SK-N-SH (cell line): ENCODE measurements at regions not wholly inside any gene's neighbourhood (a gene's known extent, or its start where the extent isn't known, plus 50 kb on each side); places are given as distances from the start of the nearest gene placed in this dataset.

Experiments
- CTCF ChIA-PET: fragments of 300-600, 350-600 bp; formaldehyde crosslinking; extraction: SDS; loops from one replicate; lab custom pipeline; 2021; lab: Yijun Ruan, JAX
- POLR2A ChIA-PET: fragments of 350-600 bp; sonication (Branson Sonifier 250); formaldehyde crosslinking; extraction: SDS; loops from one replicate; lab custom pipeline; 2020; ENCODE audit warnings: antibody characterized with exemption, inconsistent platforms; lab: Yijun Ruan, JAX
- DNase-seq: peaks from one replicate; pipeline ENCODE4 v3.0.0; 2012
- H2AFZ ChIP-seq: fragments of 200-600 bp; sonication (generic); 2 replicates; pipeline ENCODE4 v1.8.1; 2016; ENCODE audit warnings: antibody characterized with exemption, mild to moderate bottlenecking, low read depth
- H3F3A ChIP-seq: fragments of 200-600 bp; sonication (generic); replicated peaks from 2 replicates; pipeline ENCODE3; 2016; ENCODE audit warnings: antibody characterized with exemption, mild to moderate bottlenecking; ENCODE audit not compliant: insufficient read depth
- H3K27ac ChIP-seq, 2 experiments: fragments of 200-500 bp in 1 of 2; fragments of 200-600 bp in 1 of 2; sonication (Bioruptor generic) in 1 of 2; sonication (generic), shearing (Covaris generic) in 1 of 2; 2 replicates each; pipeline versions ENCODE4 v1.5.1 to v1.6.1; 2014 to 2016; ENCODE audit warnings: low read depth in 2 of 2, inconsistent platforms in 1 of 2, low read length in 1 of 2, mild to moderate bottlenecking in 1 of 2, mixed read lengths in 1 of 2
- H3K27me3 ChIP-seq: fragments of 200-600 bp; sonication (generic), shearing (Covaris generic); 2 replicates; pipeline ENCODE4 v1.6.1; 2016; ENCODE audit warnings: mixed run types; ENCODE audit not compliant: insufficient read depth
- H3K36me3 ChIP-seq, 2 experiments: fragments of 200-500 bp in 1 of 2; fragments of 200-600 bp in 1 of 2; sonication (Bioruptor generic) in 1 of 2; sonication (generic) in 1 of 2; replicated peaks in 1 of 2; 2 replicates each; pipeline versions ENCODE3 to v1.5.1; 2014 to 2016; ENCODE audit warnings: low read length in 1 of 2, mild to moderate bottlenecking in 1 of 2; ENCODE audit not compliant: insufficient read depth in 2 of 2, control insufficient read depth in 1 of 2
- H3K4me1 ChIP-seq, 2 experiments: fragments of 200-500 bp in 1 of 2; fragments of 200-600 bp in 1 of 2; sonication (Bioruptor generic) in 1 of 2; sonication (generic), shearing (Covaris generic) in 1 of 2; 2 replicates each; pipeline versions ENCODE4 v1.5.1 to v1.6.1; 2014 to 2016; ENCODE audit warnings: low read depth in 1 of 2, low read length in 1 of 2, mixed run types in 1 of 2; ENCODE audit not compliant: insufficient read depth in 2 of 2, control insufficient read depth in 1 of 2
- H3K4me2 ChIP-seq: fragments of 200-600 bp; sonication (generic), shearing (Covaris generic); 2 replicates; pipeline ENCODE4 v1.6.1; 2017; ENCODE audit warnings: mixed run types
- H3K4me3 ChIP-seq, 2 experiments: fragments of 200-500 bp in 1 of 2; fragments of 200-600 bp in 1 of 2; sonication (Bioruptor generic) in 1 of 2; sonication (generic), shearing (Covaris generic) in 1 of 2; 2 replicates each; pipeline versions ENCODE4 v1.5.1 to v1.8.1; 2014 to 2016; ENCODE audit warnings: low read depth in 2 of 2, inconsistent platforms in 1 of 2, low read length in 1 of 2, mild to moderate bottlenecking in 1 of 2, mixed read lengths in 1 of 2, moderate library complexity in 1 of 2
- H3K79me2 ChIP-seq: fragments of 200-600 bp; sonication (generic); 2 replicates; pipeline ENCODE4 v1.8.1; 2017; ENCODE audit warnings: mild to moderate bottlenecking; ENCODE audit not compliant: insufficient read depth
- H3K9ac ChIP-seq: fragments of 200-600 bp; sonication (generic); 2 replicates; pipeline ENCODE4 v1.6.1; 2017; ENCODE audit warnings: mixed run types
- H3K9me2 ChIP-seq: fragments of 200-600 bp; sonication (generic); 2 replicates; pipeline ENCODE4 v1.6.1; 2017; ENCODE audit warnings: mixed run types
- H3K9me3 ChIP-seq: fragments of 200-600 bp; sonication (generic); 2 replicates; pipeline ENCODE4 v1.6.1; 2017; ENCODE audit warnings: mixed run types, mild to moderate bottlenecking, moderate library complexity
- H4K20me1 ChIP-seq: fragments of 200-600 bp; sonication (generic); 2 replicates; pipeline ENCODE4 v1.6.1; 2017; ENCODE audit warnings: mild to moderate bottlenecking, mixed run types; ENCODE audit not compliant: insufficient read depth
- CHD2 ChIP-seq: fragments of 150-350 bp; IDR thresholded peaks from 2 replicates; pipeline ENCODE4 v1.6.1; 2018; ENCODE audit warnings: low read length; ENCODE audit not compliant: partially characterized antibody
- ELF1 ChIP-seq: IDR thresholded peaks from 2 replicates; pipeline ENCODE4 v1.4.0; 2012
- EZH2phosphoT487 ChIP-seq: fragments of 200-600 bp; sonication (generic); IDR thresholded peaks from 2 replicates; pipeline ENCODE4 v1.6.1; 2017; ENCODE audit warnings: low read depth, mixed run types, mild to moderate bottlenecking, antibody characterized with exemption, moderate library complexity, borderline replicate concordance
- FOXJ3 ChIP-seq: sonication (generic); formaldehyde crosslinking; IDR thresholded peaks from 2 replicates; pipeline ENCODE4 v1.5.1; 2020; ENCODE audit warnings: mild to moderate bottlenecking, missing genetic modification reagents
- FOXM1 ChIP-seq: IDR thresholded peaks from 2 replicates; pipeline ENCODE4 v1.4.0; 2012; ENCODE audit warnings: low read depth, mild to moderate bottlenecking
- GABPA ChIP-seq: IDR thresholded peaks from 2 replicates; pipeline ENCODE4 v1.4.0; 2012; ENCODE audit warnings: low read depth, mild to moderate bottlenecking
- GATA2 ChIP-seq: sonication (generic); formaldehyde crosslinking; IDR thresholded peaks from 2 replicates; pipeline ENCODE4 v1.5.0; 2020; ENCODE audit warnings: mild to moderate bottlenecking, missing genetic modification reagents
- JUND ChIP-seq: IDR thresholded peaks from 2 replicates; pipeline ENCODE4 v1.4.0; 2012
- MEF2A ChIP-seq: IDR thresholded peaks from 2 replicates; pipeline ENCODE4 v1.4.0; 2012; ENCODE audit warnings: low read depth, borderline replicate concordance
- NFIC ChIP-seq: IDR thresholded peaks from 2 replicates; pipeline ENCODE4 v1.4.0; 2012; ENCODE audit warnings: borderline replicate concordance
- NRF1 ChIP-seq: IDR thresholded peaks from 2 replicates; pipeline ENCODE4 v1.6.1; 2012; ENCODE audit warnings: low read depth, mild to moderate bottlenecking, low read length
- PBX3 ChIP-seq: IDR thresholded peaks from 2 replicates; pipeline ENCODE4; 2012
- RCOR1 ChIP-seq: fragments of 150-350 bp; IDR thresholded peaks from 2 replicates; pipeline ENCODE4 v1.6.1; 2017; ENCODE audit warnings: antibody characterized with exemption, low read length
- RXRA ChIP-seq: IDR thresholded peaks from 2 replicates; pipeline ENCODE4 v1.4.0; 2012; ENCODE audit warnings: low read depth, mild to moderate bottlenecking, borderline replicate concordance
- SMC3 ChIP-seq: IDR thresholded peaks from 2 replicates; pipeline ENCODE4 v1.6.1; 2012; ENCODE audit warnings: low read depth, low read length, improper control_type of control experiment
- TCF12 ChIP-seq: IDR thresholded peaks from 2 replicates; pipeline ENCODE4 v1.4.0; 2012
- TEAD4 ChIP-seq: IDR thresholded peaks from 2 replicates; pipeline ENCODE4 v1.4.0; 2012; ENCODE audit warnings: mild to moderate bottlenecking, borderline replicate concordance; ENCODE audit not compliant: insufficient read depth
- WGBS: methylation state at CpG from one replicate; pipeline ENCODE4 v1.1.6; 2017; ENCODE audit warnings: low lambda C conversion rate; 5-methylcytosine and 5-hydroxymethylcytosine counted together
- TF ChIP-seq, protein P1 (sequence below): IDR thresholded peaks from 2 replicates; pipeline ENCODE4 v1.6.1; 2012; ENCODE audit warnings: mild to moderate bottlenecking, low read depth, low read length, moderate library complexity
- TF ChIP-seq, protein P2 (sequence below): IDR thresholded peaks from 2 replicates; pipeline ENCODE4 v1.4.0; 2012; ENCODE audit warnings: low read depth
- TF ChIP-seq, protein P3 (sequence below): fragments of 150-350 bp; IDR thresholded peaks from 2 replicates; pipeline ENCODE4 v1.6.1; 2017; ENCODE audit warnings: antibody characterized with exemption, low read length, low read depth, borderline replicate concordance

GRCh38 chrX:147179625-147180024, 365.1 kb upstream of the CXorf51A start:
- H3K9ac ChIP-seq: no peak overlapping the region
- H3F3A ChIP-seq: no peaks in the 10 kb centered on the region
- H3K79me2 ChIP-seq: no peaks in the 10 kb centered on the region
- no peak overlapping the region for H3K4me2 ChIP-seq
- H3K27ac ChIP-seq: no peak overlapping the region
- H2AFZ ChIP-seq: no peak overlapping the region
- CTCF ChIA-PET: interaction anchor here (0.6 kb wide), 1 partner anchor 39 kb away, joined by 4 read pairs; no protein-coding TSS in a partner anchor
- no peaks in the 10 kb centered on the region for H3K9me3 ChIP-seq
- no peaks in the 10 kb centered on the region for H3K9me2 ChIP-seq
- no peaks in the 10 kb centered on the region for H3K27me3 ChIP-seq
- POLR2A ChIA-PET: no interaction called here
- 0% methylated on average over 2 of the region's 2 CpGs for WGBS
- no peaks in the 10 kb centered on the region for H3K4me1 ChIP-seq
- H3K4me3 ChIP-seq: no peak overlapping the region
- no peaks in the 10 kb centered on the region for H3K36me3 ChIP-seq
- no peak for DNase-seq
- no peak for TF ChIP-seq NRF1
- no peak for TF ChIP-seq TCF12
- TF ChIP-seq ELF1: no peak
- TF ChIP-seq RXRA: no peak
- TF ChIP-seq PBX3: no peak
- TF ChIP-seq, protein P1, sequence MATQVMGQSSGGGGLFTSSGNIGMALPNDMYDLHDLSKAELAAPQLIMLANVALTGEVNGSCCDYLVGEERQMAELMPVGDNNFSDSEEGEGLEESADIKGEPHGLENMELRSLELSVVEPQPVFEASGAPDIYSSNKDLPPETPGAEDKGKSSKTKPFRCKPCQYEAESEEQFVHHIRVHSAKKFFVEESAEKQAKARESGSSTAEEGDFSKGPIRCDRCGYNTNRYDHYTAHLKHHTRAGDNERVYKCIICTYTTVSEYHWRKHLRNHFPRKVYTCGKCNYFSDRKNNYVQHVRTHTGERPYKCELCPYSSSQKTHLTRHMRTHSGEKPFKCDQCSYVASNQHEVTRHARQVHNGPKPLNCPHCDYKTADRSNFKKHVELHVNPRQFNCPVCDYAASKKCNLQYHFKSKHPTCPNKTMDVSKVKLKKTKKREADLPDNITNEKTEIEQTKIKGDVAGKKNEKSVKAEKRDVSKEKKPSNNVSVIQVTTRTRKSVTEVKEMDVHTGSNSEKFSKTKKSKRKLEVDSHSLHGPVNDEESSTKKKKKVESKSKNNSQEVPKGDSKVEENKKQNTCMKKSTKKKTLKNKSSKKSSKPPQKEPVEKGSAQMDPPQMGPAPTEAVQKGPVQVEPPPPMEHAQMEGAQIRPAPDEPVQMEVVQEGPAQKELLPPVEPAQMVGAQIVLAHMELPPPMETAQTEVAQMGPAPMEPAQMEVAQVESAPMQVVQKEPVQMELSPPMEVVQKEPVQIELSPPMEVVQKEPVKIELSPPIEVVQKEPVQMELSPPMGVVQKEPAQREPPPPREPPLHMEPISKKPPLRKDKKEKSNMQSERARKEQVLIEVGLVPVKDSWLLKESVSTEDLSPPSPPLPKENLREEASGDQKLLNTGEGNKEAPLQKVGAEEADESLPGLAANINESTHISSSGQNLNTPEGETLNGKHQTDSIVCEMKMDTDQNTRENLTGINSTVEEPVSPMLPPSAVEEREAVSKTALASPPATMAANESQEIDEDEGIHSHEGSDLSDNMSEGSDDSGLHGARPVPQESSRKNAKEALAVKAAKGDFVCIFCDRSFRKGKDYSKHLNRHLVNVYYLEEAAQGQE: no peak
- no peak for TF ChIP-seq GATA2 (CRISPR knock-in tag)
- TF ChIP-seq RCOR1: no peak
- no peak for TF ChIP-seq MEF2A
- no peak for TF ChIP-seq CHD2
- TF ChIP-seq, protein P2, sequence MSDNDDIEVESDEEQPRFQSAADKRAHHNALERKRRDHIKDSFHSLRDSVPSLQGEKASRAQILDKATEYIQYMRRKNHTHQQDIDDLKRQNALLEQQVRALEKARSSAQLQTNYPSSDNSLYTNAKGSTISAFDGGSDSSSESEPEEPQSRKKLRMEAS: no peak
- TF ChIP-seq EZH2phosphoT487: no peak
- no peak for TF ChIP-seq GABPA
- TF ChIP-seq JUND: no peak
- no peak for TF ChIP-seq TEAD4
- TF ChIP-seq, protein P3, sequence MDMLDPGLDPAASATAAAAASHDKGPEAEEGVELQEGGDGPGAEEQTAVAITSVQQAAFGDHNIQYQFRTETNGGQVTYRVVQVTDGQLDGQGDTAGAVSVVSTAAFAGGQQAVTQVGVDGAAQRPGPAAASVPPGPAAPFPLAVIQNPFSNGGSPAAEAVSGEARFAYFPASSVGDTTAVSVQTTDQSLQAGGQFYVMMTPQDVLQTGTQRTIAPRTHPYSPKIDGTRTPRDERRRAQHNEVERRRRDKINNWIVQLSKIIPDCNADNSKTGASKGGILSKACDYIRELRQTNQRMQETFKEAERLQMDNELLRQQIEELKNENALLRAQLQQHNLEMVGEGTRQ: no peak
- no peak for TF ChIP-seq SMC3
- no peak for TF ChIP-seq NFIC
- no peak for TF ChIP-seq FOXJ3 (CRISPR knock-in tag)
- no peak for TF ChIP-seq FOXM1
- no peaks in the 10 kb centered on the region for H4K20me1 ChIP-seq
